Transverse colon (tissue), 4 donors: ENCODE measurements at regions not wholly inside any gene's neighbourhood (a gene's known extent, or its start where the extent isn't known, plus 50 kb on each side); places are given as distances from the start of the nearest gene placed in this dataset.

Experiments used
- EP300 ChIP-seq: sonication (generic); formaldehyde crosslinking; IDR thresholded peaks from one replicate; pipeline ENCODE4 v1.6.1; 2017; ENCODE audit warnings: antibody characterized with exemption, low read depth
- POLR2A ChIP-seq: fragments of 450-650 bp; IDR thresholded peaks from one replicate; pipeline ENCODE4 v1.6.1; 2016; ENCODE audit warnings: antibody characterized with exemption, mild to moderate bottlenecking, moderate library complexity
- POLR2AphosphoS5 ChIP-seq, 3 donors: sonication (generic); formaldehyde crosslinking; IDR thresholded peaks; one replicate each; pipeline ENCODE4 v1.6.1; 2016; ENCODE audit warnings: antibody characterized with exemption in 3 of 3
- TF ChIP-seq, protein P1 (sequence below), 5 experiments: fragments of 200-600 bp in 3 of 5; fragments of 450-650 bp in 2 of 5; sonication (generic) in 3 of 5; IDR thresholded peaks; 1 replicate in 2 of 5; 2 replicates in 3 of 5; pipeline ENCODE4 v1.5.1; 2016 to 2017; ENCODE audit warnings: antibody characterized with exemption in 5 of 5, inconsistent platforms in 3 of 5, mild to moderate bottlenecking in 2 of 5, moderate library complexity in 1 of 5

DNA sequence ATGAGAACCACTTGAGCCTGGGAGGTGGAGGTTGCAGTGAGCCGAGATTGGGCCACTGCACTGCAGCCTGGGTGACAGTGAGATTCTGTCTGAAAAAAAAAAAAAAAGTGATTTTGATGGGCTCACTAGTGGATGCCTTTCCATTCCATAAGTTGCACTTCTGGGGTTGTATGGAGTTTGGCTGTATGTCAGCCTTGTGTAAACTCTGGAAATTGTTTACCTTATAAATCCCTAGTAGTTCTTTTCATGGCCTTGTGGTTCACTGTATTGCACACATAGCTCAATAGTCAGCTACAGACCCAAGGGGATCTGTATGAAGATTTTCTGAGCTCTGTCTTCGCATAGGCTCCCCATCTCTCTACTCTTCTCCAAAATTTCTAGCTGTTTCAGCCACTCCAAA, 131.9 kb downstream of the SOX11 start:
- TF ChIP-seq POLR2AphosphoS5 (IDR thresholded peaks at IDR 0.05): no peak
- TF ChIP-seq, protein P1, sequence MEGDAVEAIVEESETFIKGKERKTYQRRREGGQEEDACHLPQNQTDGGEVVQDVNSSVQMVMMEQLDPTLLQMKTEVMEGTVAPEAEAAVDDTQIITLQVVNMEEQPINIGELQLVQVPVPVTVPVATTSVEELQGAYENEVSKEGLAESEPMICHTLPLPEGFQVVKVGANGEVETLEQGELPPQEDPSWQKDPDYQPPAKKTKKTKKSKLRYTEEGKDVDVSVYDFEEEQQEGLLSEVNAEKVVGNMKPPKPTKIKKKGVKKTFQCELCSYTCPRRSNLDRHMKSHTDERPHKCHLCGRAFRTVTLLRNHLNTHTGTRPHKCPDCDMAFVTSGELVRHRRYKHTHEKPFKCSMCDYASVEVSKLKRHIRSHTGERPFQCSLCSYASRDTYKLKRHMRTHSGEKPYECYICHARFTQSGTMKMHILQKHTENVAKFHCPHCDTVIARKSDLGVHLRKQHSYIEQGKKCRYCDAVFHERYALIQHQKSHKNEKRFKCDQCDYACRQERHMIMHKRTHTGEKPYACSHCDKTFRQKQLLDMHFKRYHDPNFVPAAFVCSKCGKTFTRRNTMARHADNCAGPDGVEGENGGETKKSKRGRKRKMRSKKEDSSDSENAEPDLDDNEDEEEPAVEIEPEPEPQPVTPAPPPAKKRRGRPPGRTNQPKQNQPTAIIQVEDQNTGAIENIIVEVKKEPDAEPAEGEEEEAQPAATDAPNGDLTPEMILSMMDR (IDR thresholded peaks at IDR 0.05): no peak
- TF ChIP-seq POLR2A: no peak
- TF ChIP-seq EP300: no peak
